ENCODE measurements at regions not wholly inside any gene's neighbourhood (a gene's known extent, or its start where the extent isn't known, plus 50 kb on each side); places are given as distances from the start of the nearest gene placed in this dataset.
"Not testable (repeated sequence)": the region's sequence is repeated elsewhere in the genome, so short reads cannot be mapped to it uniquely, and the experiment has no call there.

DNA sequence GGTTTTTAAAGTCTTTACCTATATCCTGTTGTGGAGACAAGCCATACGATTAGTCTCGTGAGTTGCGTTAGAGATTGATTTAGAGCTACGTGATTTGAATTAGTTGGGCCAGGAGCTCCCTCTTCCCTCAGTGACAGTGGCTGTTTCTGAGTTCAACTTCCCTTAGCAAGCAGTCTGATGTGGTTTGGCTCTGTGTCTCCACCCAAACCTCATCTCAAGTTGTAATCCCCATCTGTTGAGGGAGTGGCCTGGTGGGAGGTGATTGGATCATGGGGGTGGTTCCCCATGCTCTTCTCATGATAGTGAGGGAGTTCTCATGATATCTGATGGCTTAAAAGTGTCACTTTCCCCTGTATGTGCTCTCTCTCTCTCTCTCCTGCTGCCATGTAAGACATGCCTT, 192.9 kb upstream of the PTGFR start:
- no peak for DNase-seq

DNA sequence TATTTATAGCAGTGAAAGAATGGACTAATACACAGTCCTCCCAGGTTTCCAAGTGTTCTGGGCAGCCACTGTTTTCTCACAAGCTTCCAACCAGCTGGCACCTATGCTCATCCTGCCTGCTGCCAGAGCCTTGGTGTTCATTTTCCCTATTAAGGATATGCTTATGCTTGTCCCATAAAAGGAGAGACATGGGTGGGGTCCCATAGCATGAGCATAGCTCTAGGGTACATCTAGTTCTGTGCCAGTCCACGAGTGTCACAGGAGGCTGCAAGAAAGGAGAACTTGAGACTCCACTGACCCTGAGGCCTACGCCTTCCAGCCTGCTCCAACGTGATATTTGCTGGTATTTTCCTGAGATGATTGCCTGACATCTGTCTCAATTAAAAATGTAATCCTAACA, 192.4 kb upstream of the PTGFR start:
- no peak for DNase-seq

DNA sequence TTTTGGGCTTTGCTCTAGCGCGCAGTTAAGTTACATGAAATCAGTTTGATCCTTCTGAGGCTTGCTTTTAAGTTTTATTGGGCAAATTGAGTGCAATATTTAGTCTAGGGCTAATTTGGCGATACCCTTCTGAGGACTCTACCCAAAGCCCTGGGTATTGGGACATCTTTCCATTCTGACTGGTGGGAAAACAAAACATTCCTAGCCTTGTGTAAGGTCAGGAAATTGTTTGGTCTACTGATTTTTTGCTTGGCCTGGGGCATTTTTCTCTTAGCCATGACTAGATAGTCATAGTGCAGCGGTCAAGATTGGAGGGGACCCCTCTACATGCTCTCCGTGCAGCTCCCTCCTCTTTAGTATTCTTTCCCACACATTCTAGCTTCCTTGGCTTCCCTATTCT, 189.6 kb upstream of the PTGFR start:
- no peak for DNase-seq

DNA sequence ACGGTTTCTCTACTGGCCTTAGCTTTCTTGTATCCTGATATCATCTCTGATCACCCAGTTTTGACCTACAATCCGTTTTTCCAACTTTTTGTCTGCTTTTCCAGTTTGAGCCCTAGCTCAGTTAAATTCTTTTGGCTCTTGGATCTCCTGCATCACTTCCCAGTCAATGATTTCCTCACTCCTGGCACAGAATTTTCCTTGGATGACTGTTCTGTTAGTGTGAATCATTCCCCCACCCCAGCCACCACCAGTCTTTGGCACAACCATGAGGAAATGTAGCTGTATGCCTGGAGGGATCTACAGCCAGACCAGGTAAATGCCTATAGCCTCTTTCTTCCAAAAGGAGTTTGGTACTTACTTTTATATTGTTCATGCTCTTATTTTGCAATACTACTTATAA, 187.2 kb upstream of the PTGFR start:
- no peak for DNase-seq

DNA sequence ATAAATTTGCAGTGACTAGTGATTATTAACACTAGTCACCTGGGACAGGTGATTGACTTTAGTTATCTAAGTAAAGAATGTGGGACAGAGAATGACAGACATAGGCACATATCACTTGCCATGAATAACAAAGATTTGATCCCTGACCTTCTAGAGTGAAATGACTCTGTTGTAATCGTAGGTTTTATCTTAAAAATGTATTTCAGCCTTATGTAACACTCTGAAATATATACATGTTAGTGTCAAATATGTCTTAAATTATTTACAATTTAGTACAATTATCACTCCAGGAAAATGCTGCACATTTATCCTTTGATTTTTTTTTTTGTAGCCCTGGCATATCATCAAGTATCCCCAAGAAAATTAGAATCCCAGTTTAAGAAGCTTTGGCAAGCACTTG, 186.4 kb upstream of the PTGFR start:
- no peak for DNase-seq

DNA sequence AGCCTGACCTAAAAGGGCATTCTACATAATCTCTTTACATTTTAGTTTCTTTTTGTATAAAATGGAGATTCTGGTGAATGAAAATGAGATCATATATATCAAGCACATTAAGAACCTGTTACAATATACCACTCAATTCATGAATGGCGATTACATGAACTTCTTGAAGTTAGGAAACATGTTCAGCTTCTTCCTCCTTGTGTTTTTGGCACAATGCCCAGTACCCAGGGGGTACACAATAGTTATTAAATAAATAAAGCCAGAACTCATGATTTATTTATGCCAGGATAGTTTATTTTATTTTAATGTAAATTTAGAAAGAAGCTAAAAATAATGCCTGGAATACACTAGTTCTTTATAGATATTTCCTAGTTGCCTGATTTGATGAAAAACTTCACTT, 186.0 kb upstream of the PTGFR start:
- DNase-seq, result no peak

DNA sequence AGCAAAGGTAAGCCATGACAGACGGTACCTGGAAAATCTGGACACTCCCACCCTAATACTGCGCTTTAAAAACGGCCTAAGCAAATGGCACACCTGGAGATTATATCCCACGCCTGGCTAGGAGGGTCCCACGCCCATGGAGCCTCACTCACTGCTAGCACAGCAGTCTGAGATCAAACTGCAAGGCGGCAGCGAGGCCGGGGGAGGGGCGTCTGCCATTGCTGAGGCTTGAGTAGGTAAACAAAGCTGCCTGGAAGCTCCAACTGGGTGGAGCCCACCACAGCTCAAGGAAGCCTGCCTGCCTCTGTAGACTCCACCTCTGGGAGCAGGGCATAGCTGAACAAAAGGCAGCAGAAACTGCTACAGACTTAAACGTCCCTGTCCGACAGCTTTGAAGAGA, 180.5 kb upstream of the PTGFR start:
- DNase-seq, result not testable (repeated sequence)

DNA sequence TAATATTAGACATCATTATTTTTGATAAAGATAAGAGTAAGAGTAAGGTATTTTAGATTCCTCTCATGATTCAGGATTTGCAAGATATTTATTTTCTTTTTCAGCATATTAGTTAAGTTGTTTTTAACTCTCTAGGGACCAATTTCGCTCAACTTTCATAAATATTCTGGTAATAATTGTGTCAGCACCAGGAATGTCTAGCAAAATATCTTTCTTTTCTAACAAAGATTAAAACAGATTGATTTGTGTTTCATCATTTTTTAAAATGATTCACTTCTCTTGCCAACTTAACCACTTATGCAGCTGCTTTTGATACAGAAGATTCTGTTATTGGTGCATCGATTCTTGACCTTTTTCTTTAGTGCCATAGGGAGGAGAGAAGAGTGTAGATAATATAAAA, 172.8 kb upstream of the PTGFR start:
- DNase-seq, result no peak

DNA sequence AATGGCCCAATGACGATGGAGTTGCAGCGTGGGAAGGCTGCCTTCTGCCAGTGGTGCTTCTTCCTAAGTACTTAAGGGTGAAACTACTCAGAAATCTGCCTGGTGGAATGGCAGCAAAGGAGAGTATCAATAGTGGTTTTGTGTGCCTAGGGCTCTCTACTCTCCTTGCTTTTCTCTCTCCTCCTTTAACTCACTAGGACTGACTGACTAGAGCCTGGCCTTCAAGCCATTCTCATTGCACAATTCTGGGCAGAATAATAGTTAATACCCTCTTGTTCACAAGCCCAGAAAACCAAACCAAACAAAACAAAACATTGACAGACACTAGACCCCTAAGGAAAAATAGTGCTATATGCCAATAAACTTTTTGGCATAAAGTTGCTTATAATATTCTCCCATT, 171.2 kb upstream of the PTGFR start:
- no peak for DNase-seq

DNA sequence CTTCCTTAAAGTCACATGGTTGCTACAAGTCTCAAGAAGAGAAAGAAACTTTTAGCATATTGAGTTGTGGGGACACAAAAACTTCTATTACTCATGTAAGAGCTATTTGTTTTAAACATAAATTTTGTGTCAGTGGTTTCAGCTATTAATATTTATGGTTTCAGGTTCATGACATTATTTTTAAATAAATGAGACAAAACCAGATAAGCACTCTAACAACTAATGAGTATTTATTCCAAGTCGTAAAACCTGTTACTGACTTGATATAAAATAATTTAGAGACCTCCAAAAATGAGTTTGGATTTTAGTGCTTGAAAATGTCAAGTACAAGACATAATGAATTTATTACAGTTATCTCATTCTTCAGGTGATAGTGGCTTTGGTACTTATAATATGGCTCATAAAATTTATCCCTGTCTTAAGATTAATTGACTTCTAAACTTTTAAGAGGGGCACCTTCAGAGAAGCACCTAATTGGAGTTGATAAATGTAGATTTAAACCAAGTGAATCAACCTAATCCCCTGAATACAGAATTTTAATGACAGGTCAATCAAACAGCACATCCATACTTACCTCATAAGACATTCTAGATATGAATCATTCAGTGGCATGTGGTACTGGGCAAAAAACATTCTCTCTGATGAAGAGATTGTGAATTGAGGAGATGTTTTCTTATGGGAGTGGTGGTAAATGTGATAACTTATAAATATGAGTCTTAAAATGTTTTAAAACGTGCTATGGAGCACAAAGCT, 167.7 kb upstream of the PTGFR start:
- no peak for DNase-seq

DNA sequence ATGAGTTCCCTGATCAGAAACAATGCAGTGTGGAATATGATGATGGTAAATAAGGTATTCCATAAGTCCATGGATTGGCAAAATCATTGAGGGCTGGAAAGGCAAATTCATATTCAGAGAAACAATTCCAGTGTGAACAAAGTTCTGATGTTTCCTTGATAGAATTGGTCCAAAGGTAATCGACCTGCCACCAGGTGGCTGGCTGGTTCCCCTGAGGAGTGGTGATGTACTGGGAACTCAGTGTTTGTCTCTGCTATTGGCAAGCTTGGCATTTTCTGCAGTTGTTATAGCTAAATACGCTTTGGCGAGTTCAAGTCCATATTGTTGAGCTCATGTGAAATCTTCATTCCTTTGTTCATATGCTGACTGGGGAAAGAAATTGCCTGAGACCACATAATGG, 165.5 kb upstream of the PTGFR start:
- DNase-seq, result no peak

DNA sequence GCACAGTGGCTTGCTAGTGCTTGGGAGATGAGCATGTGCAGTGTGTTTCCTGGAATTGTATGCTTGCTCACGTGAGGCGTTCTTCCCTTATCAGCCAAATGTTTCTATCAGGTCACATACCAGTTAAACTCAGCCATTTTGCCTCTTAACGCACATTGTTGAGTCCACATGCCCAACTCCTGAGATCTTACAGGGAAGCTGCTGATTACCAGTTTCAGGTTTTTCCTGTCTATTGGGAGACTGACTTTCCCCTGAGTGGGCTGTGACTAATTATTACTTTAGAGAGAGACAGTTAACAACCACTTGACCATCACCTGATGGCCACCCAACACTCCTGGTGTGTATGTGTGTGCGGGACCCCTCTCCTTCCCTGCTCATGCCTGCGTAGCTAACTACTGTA, 161.3 kb upstream of the PTGFR start:
- DNase-seq, result no peak

DNA sequence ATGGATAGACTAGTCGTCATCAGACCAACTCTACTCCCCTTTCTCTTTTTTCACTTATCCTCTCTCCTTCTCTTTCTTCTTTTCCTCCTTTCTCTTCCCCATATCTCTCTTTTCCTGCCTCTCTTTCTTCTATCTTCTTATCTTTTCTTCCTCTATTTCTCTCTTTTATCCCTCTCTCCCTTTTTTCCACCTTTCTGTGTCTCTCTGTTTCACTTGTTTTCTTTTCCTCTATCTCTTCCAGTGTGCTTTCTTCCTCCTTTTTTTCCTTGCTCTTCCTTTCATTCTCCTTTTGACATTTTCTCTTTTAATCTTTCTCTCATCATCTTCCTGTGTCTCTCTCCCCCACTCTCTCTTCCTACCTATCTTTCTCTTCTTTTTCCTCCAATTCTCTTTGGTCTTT, 159.0 kb upstream of the PTGFR start:
- no peak for DNase-seq

DNA sequence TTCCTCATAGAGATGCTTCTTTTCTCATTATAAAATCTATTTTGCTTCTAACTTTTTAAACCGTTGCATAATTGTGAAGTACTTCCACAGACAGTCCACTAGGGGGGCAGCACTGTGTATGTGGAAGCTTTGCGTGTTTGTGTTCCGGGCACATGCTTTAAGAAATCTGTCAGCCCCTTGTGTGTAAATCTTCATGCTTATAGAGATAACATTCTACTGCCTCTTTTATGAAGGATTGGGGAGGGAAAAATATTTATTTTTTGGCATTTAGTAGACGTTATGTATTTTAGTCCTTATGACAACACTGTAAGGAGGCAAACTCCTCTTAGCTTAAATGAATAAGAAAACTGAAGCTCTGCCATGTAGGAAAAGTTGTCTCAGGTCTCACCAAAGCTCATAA, 157.3 kb upstream of the PTGFR start:
- DNase-seq, result no peak

DNA sequence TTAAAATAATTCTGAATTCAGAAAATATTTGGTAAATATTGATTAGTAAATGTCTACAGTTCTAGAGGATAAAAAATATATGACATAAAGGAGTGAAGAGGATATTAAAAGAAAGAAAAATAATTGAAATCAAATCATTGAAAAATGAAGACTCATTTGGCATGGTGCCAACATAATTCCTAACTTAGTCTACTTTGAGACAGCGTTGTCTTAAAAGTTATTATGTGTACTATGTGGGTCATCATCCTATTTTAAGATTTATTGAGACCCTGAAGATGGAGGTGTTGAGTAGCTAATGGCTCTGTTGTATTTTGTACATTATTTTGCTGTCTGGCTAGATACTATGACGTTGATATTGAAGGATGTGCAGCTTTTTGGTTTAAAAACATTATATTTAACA, 156.7 kb upstream of the PTGFR start:
- DNase-seq, result no peak

DNA sequence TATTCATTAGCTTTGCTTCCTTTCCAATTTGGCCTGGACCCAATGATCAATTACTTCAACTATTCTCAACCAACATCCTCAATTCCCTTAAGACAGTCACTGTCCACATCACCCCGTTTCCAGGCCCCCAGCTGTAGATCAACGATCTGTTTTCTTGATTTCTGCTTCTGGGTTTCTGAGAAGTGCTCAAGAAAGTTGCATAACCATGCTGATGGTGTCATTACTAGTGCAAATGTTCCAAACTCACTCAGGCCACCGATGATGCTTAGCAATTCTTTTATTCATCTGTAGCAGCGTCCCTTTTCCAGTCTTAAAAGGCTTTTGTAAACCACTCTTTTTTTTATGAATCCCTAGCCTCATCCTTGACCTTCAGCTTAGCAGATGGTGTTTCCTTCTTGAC, 155.8 kb upstream of the PTGFR start:
- DNase-seq, result no peak

DNA sequence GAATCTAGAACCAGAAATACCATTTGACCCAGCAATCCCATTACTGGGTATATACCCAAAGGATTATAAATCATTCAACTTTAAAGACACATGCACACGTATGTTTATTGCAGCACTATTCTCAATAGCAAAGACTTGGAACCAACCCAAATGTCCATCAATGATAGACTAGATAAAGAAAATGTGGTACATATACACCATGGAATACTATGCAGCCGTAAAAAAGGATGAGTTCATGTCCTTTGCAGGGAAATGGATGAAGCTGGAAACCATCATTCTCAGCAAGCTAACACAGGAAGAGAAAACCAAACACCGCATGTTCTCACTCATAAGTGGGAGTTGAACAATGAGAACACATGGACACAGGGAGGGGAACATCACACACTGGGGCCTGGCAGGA, 154.0 kb upstream of the PTGFR start:
- not testable (repeated sequence) for DNase-seq

DNA sequence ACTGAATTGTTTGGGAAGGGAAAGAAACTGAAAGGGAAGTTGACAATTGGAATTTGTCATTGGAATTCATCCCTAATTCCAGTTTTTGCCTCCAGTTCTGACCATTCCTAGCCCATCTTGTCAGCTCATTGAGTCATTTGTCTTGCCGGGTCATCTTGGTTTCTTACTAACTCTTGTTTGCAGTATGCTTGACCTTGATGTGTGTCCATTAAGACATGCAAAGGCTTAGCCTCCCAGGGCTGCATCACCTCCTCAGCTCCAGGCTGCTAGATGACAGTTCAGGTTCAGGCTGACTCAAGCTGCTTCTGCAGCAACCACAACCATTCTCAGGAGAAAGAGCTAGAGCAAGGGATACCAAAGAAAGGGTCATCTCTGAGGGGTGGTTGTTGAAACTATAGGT, 151.3 kb upstream of the PTGFR start:
- DNase-seq, result no peak

DNA sequence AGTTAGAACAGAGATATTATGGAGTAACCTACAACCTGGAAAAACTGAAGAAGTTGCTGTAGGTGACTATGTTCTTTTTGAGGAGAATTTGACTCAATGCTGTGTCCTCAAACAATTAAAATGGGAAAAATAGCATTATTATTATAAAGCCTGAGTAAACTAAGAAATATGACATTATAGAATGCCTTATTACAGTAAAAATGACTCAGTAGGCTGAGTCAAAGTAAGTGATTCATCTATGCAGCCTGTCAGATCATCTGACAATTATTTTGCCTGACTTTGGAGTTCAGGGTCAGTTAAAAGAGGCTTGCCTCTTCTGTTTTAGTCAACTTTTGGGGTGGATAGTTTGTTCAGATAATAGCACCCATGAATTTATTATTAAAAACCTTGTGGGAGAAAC, 150.8 kb upstream of the PTGFR start:
- DNase-seq, result no peak

DNA sequence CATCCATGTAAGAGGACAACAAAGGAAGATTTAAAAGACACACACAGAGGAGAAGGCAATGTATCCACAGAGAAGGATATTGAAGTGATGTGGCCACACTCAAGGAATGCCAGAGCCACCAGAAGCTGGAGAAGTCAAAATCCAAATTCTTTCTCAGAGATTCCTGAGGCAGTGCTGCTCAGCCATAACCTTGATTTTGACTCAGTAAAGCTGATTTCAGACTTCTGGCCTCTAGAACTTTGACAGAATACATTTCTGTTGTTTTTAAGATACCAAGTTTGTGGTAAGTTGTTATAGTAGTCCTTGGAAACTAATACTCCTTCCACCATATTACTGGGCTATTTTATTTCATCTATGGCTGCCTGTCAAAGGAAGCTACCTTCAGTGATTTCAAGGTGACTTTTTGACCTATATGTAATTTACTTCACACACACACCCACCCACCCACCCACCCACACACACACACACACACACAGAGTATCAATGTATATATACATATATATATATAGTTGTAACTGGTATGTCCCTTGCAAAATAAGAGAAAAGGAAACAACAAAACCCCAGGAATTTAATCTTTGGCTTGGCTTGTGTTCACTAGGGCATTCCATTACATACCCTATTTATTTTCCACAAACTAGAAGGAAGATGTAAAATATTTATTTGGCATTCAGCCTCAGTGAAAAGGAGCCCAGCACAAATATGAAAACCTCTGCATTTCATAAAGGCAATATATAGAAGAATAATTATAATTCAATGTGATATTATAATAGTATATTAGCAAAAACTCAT, 142.1 kb upstream of the PTGFR start:
- DNase-seq, result no peak

DNA sequence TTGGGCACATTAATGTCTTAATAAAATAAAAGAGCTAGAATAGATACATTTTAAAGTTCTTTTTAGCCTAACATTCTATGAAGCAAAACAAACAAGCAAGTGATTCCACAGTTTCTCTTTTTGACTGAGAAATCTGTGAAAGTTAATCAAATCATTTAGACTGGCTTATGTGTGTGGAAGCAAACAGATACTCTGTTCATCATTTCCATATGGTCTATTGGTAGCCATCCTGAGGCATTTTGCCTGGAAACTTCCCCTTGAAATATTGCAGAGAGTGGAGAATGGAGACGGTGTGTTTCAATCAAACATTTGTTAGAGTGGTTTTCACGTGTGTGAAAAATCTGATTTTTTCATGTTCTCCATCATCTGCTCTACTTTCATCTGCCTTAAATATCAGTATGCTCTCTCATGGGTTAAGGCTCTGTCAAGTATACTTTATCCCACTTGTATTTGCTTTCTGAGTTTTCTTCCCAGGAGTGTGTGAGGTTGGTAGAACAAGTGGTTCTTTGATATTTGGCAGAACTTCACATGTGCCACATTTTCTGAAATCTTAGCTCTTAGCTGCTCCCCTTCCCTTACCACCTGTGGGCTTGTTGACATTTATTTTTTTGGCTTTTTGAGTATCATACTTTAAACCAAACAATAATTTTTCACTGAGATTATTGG, 139.1 kb upstream of the PTGFR start:
- no peak for DNase-seq

DNA sequence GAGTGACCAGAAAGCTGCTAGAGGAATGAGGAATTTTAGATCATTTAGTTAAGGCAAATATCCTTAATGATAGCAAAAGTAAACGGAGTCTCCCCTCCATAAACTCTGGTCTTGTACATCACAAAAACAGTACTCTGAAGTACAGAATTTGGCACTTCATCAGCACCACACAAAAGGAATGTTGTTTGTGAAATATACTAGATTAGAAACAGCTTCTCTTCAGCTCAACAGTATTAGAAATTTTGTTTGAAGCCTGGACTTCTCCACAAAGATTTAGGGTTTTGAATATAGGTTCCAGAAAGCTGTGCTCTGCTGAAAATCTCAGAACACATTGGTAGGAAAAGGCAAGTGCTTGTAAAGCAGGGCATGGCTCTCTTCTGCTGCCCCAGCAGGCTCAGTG, 135.1 kb upstream of the PTGFR start:
- DNase-seq, result no peak

DNA sequence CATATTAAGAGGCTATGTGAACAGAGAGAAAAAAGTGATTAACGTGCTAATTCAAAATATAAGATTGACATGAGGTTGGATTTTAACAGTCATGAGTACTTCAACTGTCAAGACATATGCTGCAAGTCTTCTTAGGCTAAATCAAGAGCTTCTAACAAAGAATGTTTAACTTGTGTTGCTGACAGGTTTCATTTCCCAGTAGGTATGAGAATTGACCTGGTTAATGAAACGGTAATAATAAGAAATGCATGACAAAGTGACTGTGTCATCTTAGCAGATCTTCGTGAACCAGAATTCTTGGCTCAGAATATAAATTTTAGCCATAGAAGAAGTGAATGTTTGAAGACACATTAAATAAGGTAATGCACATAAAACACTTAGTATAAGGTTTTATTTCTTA, 132.6 kb upstream of the PTGFR start:
- no peak for DNase-seq
